Spinal cord (tissue), 9 donors: ENCODE measurements at regions not wholly inside any gene's neighbourhood (a gene's known extent, or its start where the extent isn't known, plus 50 kb on each side); places are given as distances from the start of the nearest gene placed in this dataset.

Experiments used
- DNase-seq, 6 donors: peaks; one replicate each; pipeline versions ENCODE4 v3.0.0 to v3.0.0-alpha.2; 2013 to 2015; ENCODE audit warnings: low spot score in 6 of 6, low read depth in 4 of 6
- H3K27ac ChIP-seq: one replicate; pipeline ENCODE4 v1.5.1; 2013; ENCODE audit warnings: low read depth, low read length, control low read depth
- H3K27me3 ChIP-seq: one replicate; pipeline ENCODE4 v1.6.1; 2013; ENCODE audit warnings: low read length; ENCODE audit not compliant: control insufficient read depth, insufficient read depth
- H3K36me3 ChIP-seq: one replicate; pipeline ENCODE4 v1.6.1; 2013; ENCODE audit warnings: low read length; ENCODE audit not compliant: control insufficient read depth, insufficient read depth
- H3K4me1 ChIP-seq: one replicate; pipeline ENCODE4 v1.6.1; 2013; ENCODE audit warnings: low read length; ENCODE audit not compliant: control insufficient read depth, insufficient read depth
- H3K4me3 ChIP-seq: one replicate; pipeline ENCODE4 v1.5.1; 2013; ENCODE audit warnings: low read depth, low read length, control low read depth
- H3K9me3 ChIP-seq: one replicate; pipeline ENCODE4 v1.6.1; 2013; ENCODE audit warnings: low read length; ENCODE audit not compliant: control insufficient read depth, insufficient read depth
- WGBS: methylation state at CpG from one replicate; pipeline ENCODE4 v1.1.5; 2013; ENCODE audit warnings: missing lambda C conversion rate; ENCODE audit not compliant: insufficient coverage; 5-methylcytosine and 5-hydroxymethylcytosine counted together
- donor health status: healthy.

DNA sequence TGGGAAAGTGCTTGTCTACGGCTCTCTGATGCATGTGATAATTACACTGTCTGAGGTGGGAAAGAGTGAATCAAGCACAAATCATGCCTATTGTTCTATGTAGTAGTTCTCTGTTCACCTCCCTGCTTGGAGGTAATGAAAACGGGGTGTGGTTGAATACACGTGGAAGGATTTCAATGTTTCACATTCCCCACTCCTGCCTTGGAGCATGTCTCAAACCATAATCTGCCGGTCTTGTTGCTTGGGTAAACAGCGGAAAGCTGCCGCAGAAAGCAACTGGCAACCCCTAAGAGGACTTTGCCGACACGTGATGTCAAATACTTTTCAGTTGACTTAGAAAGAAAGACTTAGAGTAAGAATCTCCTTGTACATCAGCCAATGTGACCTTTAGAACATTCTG is 63.5 kb upstream of the MOCS2 start:
- Histone ChIP-seq H3K9me3 (no peaks in the 10 kb centered on the region), H3K27ac (no peak overlapping the region), H3K4me1 (no peaks in the 10 kb centered on the region), H3K4me3 (no peak overlapping the region), H3K27me3 (no peaks in the 10 kb centered on the region), H3K36me3 (no peaks in the 10 kb centered on the region)
- DNase-seq: no peak
- no CpG with 5 or more reads among the region's 8 CpGs for WGBS

DNA sequence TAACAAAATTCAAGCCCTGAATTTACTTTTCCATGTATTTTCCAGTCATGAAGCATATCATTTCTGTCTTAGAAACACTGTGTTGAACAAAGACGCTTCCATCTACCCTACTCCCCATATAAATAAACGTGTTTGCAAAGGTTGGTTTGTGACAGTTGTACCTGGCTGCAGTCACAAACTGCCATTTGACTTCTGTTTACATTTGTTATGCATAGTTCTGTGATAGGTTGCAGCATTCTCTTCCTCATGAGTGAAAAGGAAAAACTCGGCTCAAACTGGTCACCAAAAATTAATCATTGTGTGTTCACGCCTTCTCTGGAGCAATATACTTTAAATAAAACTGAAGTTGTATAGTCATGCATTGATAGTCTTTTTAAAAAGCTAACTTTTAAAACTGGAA is 69.3 kb upstream of the MOCS2 start:
- no peaks in the 10 kb centered on the region for H3K9me3 ChIP-seq
- no peak overlapping the region for H3K27ac ChIP-seq
- no peaks in the 10 kb centered on the region for H3K27me3 ChIP-seq
- DNase-seq: no peak
- H3K36me3 ChIP-seq: no peaks in the 10 kb centered on the region
- WGBS: no CpG with 5 or more reads among the region's 4 CpGs
- no peak overlapping the region for H3K4me3 ChIP-seq
- no peaks in the 10 kb centered on the region for H3K4me1 ChIP-seq

DNA sequence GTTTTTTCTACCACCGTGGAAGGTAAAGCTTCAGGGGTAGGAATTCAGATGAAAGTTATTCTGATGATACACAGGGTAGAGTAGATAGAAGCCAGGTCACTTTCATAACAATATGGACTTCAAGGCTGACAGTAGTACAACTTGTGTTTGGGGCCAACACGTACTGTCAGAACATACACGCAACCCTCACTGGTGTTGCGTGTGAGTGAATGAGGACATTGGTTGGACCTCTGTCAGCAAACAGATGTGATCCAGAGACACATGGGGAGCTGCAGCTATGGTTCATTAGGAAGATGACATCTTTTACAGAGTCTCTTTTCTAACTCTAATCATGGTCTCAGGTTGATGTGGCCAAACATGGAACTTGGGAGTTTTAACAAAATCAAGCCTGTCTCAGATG is 70.1 kb upstream of the MOCS2 start:
- Histone ChIP-seq H3K27me3 (no peaks in the 10 kb centered on the region), H3K27ac (no peak overlapping the region), H3K9me3 (no peaks in the 10 kb centered on the region), H3K4me1 (no peaks in the 10 kb centered on the region), H3K4me3 (no peak overlapping the region), H3K36me3 (no peaks in the 10 kb centered on the region)
- no peak for DNase-seq
- 100% methylated on average over 3 of the region's 4 CpGs for WGBS

DNA sequence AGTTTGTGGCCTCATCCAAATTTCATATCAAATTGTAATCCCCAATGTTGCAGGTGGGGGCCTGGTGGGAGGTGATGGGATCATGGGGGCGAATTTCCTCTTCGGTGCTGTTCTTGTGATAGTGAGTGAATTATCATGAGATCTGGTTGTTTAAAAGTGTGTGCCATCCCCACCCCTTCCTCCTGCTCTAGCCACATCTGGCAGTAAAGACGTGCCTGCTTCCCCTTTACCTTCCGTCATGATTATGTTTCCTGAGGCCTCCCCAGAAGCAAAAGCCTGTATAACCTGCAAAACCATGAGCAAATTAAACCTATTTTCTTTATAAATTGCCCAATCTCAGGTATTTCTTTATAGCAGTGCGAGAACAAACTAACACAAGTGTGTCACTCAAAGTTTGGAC is 71.0 kb upstream of the MOCS2 start:
- Histone ChIP-seq H3K27me3 (no peaks in the 10 kb centered on the region), H3K27ac (no peak overlapping the region), H3K9me3 (no peaks in the 10 kb centered on the region), H3K4me1 (no peaks in the 10 kb centered on the region), H3K36me3 (no peaks in the 10 kb centered on the region), H3K4me3 (no peak overlapping the region)
- WGBS: 86% methylated on average over 2 of the region's 5 CpGs
- no peak for DNase-seq

DNA sequence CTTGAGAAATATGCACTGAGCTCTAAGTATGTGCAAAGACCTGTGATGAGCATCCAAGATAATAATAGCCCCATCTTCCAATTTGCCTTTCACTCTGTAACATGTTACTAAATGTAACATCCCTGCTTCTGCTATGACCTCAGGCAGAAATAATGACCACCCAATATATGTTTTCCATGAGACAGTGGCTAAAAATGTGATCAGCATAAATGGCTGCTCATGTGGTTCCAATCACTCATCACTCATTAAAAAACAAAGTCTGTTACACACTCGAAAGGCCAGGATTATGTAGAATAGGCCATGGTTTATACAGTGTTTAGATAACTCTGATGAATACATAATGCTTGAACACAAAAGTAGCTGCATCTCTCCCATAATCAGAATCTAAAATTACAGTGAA is 71.4 kb upstream of the MOCS2 start:
- H3K4me1 ChIP-seq: no peaks in the 10 kb centered on the region
- no peaks in the 10 kb centered on the region for H3K27me3 ChIP-seq
- no peaks in the 10 kb centered on the region for H3K36me3 ChIP-seq
- WGBS: no CpG with 5 or more reads among the region's 1 CpG
- no peaks in the 10 kb centered on the region for H3K9me3 ChIP-seq
- DNase-seq: no peak
- H3K27ac ChIP-seq: no peak overlapping the region
- H3K4me3 ChIP-seq: no peak overlapping the region

DNA sequence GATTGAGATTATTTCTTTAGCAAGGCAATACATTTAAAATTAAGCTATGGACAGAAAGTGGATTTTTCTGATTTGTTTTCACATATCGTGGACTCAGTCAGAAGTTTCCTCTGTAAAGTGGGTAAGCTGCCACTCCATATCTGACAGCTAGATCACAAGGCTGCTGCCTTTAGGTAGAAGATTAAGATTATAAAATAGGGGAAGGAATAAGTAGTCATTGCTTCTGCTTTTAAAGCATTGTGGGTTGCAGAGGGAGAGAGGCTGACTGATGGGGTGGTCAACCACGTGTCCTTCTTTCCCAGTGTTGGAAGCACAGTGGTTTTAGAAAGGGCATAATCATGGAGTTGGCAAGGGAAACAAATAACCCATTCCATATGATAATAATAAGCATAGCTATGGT is 74.3 kb upstream of the MOCS2 start:
- Histone ChIP-seq H3K36me3 (no peaks in the 10 kb centered on the region), H3K9me3 (no peaks in the 10 kb centered on the region), H3K4me1 (no peaks in the 10 kb centered on the region), H3K27ac (no peak overlapping the region), H3K4me3 (no peak overlapping the region), H3K27me3 (no peaks in the 10 kb centered on the region)
- 100% methylated on average over 1 of the region's 2 CpGs for WGBS
- no peak for DNase-seq

DNA sequence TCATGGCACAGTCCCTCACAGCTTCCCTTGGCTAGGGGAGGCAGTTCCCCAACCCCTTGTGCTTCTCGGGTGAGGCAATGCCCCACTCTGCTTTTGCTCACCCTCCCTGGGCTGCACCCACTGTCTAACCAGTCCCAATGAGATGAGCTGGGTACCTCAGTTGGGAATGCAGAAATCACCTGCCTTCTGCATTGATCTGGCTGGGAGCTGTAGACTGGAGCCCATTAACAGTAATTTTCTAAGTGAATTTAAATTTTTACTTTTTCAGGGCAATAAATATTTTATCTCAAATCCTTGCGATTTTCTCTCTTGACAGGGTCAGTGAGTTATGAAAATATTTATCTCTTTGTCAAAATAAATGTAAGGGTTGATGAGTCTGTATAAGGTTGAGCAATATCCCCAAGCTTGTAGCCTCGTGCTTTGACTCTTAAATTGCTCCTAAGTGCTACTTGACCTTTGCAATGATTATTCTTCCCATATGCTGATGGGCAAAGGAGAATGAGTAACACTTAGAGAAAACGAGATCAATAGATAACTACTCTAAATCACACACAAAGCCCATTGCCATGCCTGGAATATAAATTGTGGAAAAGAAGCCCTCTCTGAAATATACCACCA is 82.1 kb upstream of the MOCS2 start:
- Histone ChIP-seq H3K27ac (no peak overlapping the region), H3K36me3 (no peaks in the 10 kb centered on the region), H3K4me1 (no peaks in the 10 kb centered on the region), H3K27me3 (no peaks in the 10 kb centered on the region), H3K4me3 (no peak overlapping the region), H3K9me3 (no peaks in the 10 kb centered on the region)
- DNase-seq: no peak
- 86% methylated on average over 1 of the region's 4 CpGs for WGBS

DNA sequence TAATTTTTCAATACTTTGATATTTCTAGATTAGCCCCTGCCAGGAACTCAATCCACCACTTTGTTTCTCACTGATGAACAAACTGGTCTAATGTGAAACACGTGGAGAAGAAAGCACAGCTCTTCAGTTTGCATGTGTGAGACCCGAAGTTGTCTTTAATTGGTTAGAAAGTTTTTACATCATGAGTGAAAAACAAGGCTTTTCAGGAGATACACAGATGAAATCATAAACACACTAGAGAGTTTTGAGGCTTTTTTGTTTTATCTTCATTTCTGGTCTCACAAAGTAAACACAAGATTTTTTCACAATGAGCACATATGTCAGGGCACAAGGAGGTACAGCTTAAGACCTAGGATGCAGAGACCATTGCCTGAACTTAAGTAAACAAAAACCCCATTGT is 84.5 kb upstream of the MOCS2 start:
- no peaks in the 10 kb centered on the region for H3K36me3 ChIP-seq
- H3K4me3 ChIP-seq: no peak overlapping the region
- H3K4me1 ChIP-seq: no peaks in the 10 kb centered on the region
- no peaks in the 10 kb centered on the region for H3K27me3 ChIP-seq
- no peak overlapping the region for H3K27ac ChIP-seq
- no peaks in the 10 kb centered on the region for H3K9me3 ChIP-seq
- no peak for DNase-seq
- no CpG with 5 or more reads among the region's 2 CpGs for WGBS

DNA sequence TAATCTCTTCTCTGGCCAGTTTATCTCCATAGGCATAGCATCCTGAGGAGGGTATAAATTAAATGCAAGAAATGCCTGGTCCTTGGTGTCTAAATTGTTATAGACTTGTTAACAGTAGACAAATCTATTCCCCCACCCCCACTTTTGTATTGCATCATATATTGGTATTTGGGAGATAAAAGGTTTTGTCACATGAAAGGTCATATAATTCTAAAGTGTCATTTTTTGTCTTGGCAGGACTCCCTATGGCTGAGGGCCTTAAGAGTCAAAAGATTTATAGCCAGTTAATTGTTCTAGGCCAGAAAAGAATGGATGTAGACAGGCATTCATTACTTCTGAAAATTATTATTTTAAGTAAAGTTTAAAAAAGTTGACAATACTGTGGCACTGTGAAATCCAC is 90.3 kb upstream of the MOCS2 start:
- no peak overlapping the region for H3K4me3 ChIP-seq
- no peaks in the 10 kb centered on the region for H3K4me1 ChIP-seq
- no peaks in the 10 kb centered on the region for H3K36me3 ChIP-seq
- H3K9me3 ChIP-seq: no peaks in the 10 kb centered on the region
- no peak overlapping the region for H3K27ac ChIP-seq
- DNase-seq: no peak
- no peaks in the 10 kb centered on the region for H3K27me3 ChIP-seq

DNA sequence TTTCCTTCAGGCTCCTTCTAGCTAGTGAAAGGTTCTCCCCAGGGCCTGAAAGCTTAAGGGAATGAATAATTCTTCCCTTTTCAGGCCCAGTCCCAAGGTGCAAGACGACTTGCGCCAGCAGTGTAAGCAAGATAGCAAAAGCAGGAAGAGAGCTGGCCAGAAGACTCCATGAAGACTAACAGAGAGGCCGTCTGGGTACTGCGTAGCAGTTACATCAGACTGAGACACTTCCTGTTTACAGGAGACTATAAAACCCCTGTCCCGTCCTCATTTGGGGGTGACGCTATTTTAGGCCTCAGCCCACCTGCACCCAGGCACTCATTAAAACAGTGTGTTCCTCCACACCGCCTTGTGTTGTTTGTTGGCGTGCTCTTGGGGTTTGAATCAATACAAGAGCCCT is 90.7 kb upstream of the MOCS2 start:
- H3K9me3 ChIP-seq: no peaks in the 10 kb centered on the region
- no peaks in the 10 kb centered on the region for H3K4me1 ChIP-seq
- H3K27me3 ChIP-seq: no peaks in the 10 kb centered on the region
- 86% methylated on average over 6 of the region's 8 CpGs for WGBS
- no peaks in the 10 kb centered on the region for H3K36me3 ChIP-seq
- no peak overlapping the region for H3K4me3 ChIP-seq
- DNase-seq: no peak
- no peak overlapping the region for H3K27ac ChIP-seq
